ENCODE measurements at regions not wholly inside any gene's neighbourhood (a gene's known extent, or its start where the extent isn't known, plus 50 kb on each side); places are given as distances from the start of the nearest gene placed in this dataset.

GRCh38 chr14:41235466-41235865 is 371.2 kb upstream of the LRFN5 start:
- Histone ChIP-seq H4K5ac (ENCODE audit: insufficient read length, low read depth, low read length) (no peak overlapping the region), H3K4me1 (ENCODE audit: insufficient read depth, low read length) (no peaks in the 10 kb centered on the region), H2BK5ac (ENCODE audit: insufficient read length, low read length) (no peak overlapping the region), H2AK5ac (ENCODE audit: insufficient read length, low read length) (no peak overlapping the region), H3K14ac (ENCODE audit: insufficient read depth, low read length) (no peak overlapping the region), H2BK15ac (ENCODE audit: low read depth, low read length) (no peak overlapping the region), H2BK12ac (ENCODE audit: insufficient read length, low read depth, low read length) (no peak overlapping the region), H3K23me2 (ENCODE audit: insufficient read length, low read depth, low read length, poor library complexity, severe bottlenecking) (no peaks in the 10 kb centered on the region), H4K20me1 (ENCODE audit: control insufficient read depth, insufficient read depth, insufficient read length) (no peaks in the 10 kb centered on the region), H4K8ac (replicated peaks; ENCODE audit: insufficient read length, low read depth, low read length) (no peak overlapping the region), H3K4me2 (ENCODE audit: insufficient read depth, insufficient read length, low read length) (no peak overlapping the region), H3K9me3 (ENCODE audit: control insufficient read depth, low read depth, low read length) (no peaks in the 10 kb centered on the region), H3T11ph (ENCODE audit: low read length) (no peak overlapping the region), H2BK20ac (ENCODE audit: low read depth, low read length, poor library complexity, severe bottlenecking) (no peak overlapping the region), H2AFZ (ENCODE audit: low read length) (no peak overlapping the region), H3K18ac (ENCODE audit: insufficient read length, low read depth, low read length) (no peak overlapping the region), H3K9ac (ENCODE audit: extremely low read depth, insufficient read length, low read length) (no peak overlapping the region), H3K56ac (ENCODE audit: insufficient read length, low read depth, low read length) (no peak overlapping the region), H3K27ac (ENCODE audit: insufficient read length, low read depth, low read length) (no peak overlapping the region), H4K91ac (ENCODE audit: insufficient read length, low read depth, low read length) (no peak overlapping the region), H3K79me1 (ENCODE audit: insufficient read depth, low read depth, low read length, poor library complexity, severe bottlenecking) (no peaks in the 10 kb centered on the region), H3K79me2 (ENCODE audit: insufficient read depth, low read length) (no peaks in the 10 kb centered on the region), H3K27me3 (ENCODE audit: insufficient read depth, low read length) (no peaks in the 10 kb centered on the region), H3K23ac (ENCODE audit: insufficient read length, low read depth, low read length) (no peak overlapping the region), H2BK120ac (ENCODE audit: low read depth, low read length, poor library complexity, severe bottlenecking) (no peak overlapping the region), H3K4ac (ENCODE audit: low read depth, low read length) (no peak overlapping the region)
- no peak for DNase-seq
- WGBS (ENCODE audit: extremely low coverage, insufficient read length, low lambda C conversion rate), result no CpG with 5 or more reads among the region's 5 CpGs
- peaks cover 0 to 6% of the 10 kb centered on the region in 2 experiments; a peak in 2 of 5 replicates for H3K9me3 Mint-ChIP-seq
- no peak overlapping the region for H3K4me3 Mint-ChIP-seq
- H3K4me1 Mint-ChIP-seq, result no peaks in the 10 kb centered on the region
- no peak overlapping the region for H3K27ac Mint-ChIP-seq
- no peaks in the 10 kb centered on the region for H3K36me3 Mint-ChIP-seq (ENCODE audit: insufficient read depth in 1 of 3, low read depth in 3 of 3)
- H3K27me3 Mint-ChIP-seq (ENCODE audit: low read depth), result no peaks in the 10 kb centered on the region
- TF ChIP-seq CTCF (conservative IDR thresholded peaks at IDR 0.05), result no peak
